Nucleus accumbens (tissue), 56 donors: ENCODE measurements at regions not wholly inside any gene's neighbourhood (a gene's known extent, or its start where the extent isn't known, plus 50 kb on each side); places are given as distances from the start of the nearest gene placed in this dataset.

Experiments used
- DNase-seq, 56 donors: peaks; one replicate each; lab custom pipeline; 2025; lab: John Stamatoyannopoulos, UW

DNA sequence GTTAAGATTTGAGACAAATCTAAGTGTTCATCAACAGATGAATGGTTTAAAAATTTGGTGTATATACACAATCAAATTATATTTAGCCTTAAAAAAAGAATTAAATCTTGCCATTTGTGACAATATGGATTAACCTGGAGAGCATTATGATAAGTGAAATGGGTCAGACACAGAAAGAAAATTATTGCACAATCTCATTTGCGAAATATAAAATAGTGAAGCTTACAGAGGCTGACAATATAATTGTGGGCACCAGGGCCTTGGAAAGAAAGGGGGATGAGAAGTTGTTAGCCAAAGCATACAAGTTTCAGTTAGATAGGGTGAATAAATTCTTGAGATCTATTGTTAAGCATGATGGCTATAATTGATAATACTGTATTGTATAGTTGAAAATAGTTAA, 883.0 kb downstream of the TECRL start:
- DNase-seq = no peak

DNA sequence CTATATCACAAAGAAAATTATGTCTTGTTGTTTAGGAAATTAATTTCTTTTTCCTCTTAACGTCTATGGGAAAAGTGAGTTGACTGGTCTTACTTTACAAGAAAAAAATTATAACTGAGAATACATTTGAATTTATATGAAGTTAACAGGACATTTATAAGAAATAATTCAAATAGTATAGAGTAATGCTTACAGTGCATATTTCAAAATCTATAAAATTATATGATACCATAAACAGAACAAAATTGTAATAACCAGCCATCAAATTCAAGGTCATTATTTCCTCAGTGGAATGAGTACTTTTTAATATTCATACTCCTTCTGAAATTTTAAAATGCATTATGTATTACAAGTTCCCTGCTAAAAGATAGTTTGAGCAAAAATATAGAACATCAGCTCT, 884.5 kb downstream of the TECRL start:
- no peak for DNase-seq

DNA sequence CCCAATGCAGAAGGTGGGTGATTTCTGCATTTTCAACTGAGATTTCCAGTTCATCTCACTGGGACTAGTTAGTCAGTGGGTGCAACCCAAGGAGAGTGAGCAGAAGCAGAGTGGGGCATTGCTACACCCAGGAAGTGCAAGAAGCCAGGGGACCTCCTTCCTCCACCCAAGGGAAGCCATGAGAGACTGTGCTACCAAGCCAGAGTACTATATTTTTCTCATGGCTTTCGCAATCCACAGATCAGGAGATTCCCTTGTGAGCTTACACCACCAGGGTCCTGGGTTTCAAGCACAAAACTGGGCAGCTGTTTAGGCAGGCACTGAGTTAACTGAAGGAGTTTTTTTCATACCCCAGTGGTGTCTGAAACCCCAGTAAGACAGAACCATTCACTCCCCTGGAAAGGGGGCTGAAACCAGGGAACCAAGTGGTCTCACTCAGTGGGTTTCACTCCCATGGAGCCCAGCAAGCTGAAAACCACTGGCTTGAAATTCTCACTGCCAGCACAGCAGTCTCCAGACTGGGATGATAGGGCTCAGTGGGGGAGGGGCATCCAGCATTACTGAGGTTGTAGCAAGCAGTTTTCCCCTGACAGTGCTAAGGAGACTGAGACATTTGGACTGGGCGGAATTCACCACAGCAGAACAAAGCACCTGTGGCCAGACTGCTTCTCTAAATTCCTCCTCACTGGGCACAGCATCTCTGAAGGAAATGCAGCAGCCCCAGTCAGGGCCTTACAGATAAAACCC, 903.4 kb downstream of the TECRL start:
- DNase-seq = no peak

DNA sequence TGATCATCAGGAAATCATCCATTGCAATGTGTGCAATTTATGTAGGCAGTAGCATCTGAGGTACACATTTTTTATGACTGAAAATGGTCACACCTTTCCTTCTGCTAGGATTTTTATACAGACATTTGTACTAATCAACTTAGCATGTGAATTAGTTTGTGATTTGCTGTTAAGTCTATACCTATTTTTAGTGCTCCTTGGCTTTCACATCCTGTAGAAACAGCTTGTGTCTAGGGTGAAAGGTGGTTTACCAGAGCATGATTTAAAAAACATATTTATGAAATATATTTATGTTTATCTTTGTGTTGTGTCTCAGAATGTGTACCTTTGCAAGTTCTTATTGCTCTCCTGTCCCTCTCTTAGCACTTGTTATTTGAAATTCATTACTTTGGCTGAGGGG, 916.0 kb downstream of the TECRL start:
- DNase-seq = no peak

DNA sequence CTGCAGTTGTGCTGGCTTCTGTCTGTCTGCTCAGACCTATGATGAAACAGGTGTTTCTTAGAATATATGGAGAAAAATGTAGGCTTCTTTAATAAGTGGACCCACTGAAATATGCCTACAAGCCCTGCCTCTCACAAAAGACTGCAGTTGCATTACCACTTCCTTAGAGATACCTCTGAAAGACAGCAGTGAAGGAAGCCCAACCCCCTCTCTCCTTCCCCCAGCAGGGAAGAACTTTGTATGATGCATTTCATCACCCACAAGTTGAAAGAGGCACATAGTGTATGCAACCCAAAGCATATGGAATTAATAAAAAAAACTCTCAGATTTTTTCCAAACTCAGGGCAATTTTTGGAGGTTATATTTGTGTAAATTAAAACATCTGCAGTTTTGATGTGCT, 916.7 kb downstream of the TECRL start:
- no peak for DNase-seq

DNA sequence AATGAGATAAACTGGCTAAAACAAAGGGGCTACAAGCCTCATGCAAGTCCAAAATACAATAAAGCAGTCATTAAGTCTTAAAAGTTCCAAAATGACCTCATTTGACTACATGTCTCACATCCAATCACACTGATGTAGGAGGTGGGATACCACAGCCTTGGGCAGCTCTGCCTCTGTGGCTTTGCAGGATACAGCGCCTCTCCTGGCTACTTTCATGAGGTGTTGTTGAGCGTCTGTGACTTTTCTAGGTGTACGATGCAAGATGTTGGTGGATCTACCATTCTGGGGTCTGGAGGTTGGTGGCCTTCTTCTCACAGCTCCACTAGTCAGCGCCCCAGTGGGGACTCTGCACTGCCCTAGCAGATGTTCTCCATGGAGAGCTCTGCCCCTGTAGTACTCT, 944.9 kb downstream of the TECRL start:
- DNase-seq = no peak

DNA sequence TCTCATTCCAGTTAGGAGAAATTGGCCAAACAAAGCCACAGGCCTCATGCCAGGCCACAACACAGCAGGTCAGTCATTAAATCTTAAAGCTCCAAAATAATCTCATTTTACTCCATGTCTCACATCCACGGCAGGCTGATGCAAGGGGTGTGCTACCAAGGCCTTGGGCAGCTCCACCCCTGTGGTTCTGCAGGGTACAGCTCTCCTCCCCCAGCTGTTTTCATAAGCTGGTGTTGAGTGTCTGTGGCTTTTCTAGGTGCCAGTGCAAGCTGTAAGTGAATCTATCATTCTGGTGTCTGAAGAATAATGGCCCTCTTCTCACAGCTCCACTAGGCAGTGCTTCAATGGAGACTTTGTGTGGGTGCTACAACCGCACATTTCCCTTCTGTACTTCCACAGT, 949.2 kb downstream of the TECRL start:
- DNase-seq = no peak

DNA sequence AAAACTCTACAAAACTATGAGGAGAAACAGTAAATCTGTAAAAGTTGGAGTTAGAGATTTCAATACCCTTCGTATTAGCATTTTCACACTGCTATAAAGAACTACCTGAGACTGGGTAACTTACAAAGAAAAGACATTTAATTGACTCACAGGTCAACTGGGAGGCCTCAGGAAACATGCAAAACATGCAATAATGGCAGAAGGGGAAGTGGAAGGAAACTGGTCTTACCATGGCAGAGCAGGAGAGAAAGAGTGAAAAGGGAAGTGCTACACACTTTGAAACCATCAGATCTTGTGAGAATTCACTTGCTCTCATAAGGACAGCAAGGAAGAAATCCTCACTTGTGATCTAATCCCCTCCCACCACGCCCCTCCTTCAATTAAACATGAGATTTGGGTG, 949.9 kb downstream of the TECRL start:
- no peak for DNase-seq

DNA sequence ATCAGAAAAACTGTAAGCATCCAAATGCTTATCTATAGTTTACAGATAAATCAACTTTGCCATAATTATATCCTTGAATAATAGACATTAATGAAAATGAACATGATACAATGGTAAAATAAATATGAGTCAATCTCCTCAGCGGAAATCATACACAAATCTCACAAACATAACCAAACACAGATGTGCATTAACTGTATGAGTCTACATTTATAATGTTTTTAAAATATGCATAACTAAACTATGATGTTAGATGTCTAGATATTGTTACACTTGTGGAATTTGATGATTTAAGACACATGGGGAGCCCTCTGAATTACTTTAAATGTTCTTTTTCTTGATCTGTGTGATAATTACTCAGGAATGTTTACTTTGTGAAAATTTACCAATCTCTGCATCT, 951.2 kb downstream of the TECRL start:
- DNase-seq = no peak

DNA sequence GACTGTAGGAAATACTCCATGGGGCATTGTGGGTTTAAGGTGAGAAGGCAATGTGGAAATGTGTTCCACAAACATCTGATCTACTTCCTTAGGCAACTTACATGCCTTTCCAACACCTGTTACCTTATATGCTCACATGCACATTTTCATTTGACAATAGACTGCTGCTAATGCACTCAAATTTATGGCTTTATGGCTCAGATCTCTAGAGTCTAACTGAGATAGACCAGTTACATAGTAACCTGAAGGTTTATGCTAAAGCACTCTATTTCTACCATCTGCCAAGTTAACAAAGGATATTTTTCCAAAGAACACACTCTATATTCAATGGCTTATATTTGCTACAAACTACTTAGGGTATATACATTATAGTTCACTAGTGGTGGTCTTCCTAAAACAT, 969.0 kb downstream of the TECRL start:
- DNase-seq = no peak

DNA sequence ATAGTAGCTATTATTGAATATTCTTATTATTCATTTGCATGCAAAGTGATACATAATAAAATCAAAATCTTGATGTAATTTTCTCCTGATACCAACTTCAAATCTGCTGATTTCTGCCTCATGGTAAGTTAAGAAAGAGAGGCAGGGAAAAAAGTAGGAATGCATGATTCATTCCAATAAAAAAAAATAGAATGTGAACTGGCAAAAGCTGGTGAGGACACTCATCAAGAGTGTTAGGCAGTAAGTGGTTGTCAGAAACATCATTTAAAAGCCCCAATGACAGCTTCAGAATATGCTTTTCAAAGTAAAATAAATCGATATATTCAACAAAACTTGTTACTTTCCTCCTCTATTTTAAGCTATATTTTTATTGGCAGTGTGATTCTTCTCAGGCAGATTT, 979.1 kb downstream of the TECRL start:
- no peak for DNase-seq

DNA sequence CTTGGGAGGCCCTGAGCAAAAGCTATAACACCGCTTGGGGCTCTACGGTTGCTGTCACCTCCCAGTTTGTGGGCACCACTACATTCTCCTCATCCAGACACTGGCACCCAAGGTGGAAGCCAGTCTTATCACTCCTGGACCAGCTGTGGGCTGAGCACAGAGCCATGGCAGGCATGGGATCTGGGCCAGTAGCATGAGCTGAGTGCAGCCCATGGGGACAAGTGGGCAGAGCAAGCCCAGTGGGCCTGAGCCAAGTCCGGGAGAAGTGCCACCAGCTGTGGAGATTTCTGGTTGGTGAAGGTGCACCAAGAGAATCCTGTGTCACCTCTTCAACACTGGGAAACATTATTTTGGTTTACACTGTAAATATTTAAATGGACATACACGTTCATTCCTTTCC, 1013.0 kb downstream of the TECRL start:
- no peak for DNase-seq

DNA sequence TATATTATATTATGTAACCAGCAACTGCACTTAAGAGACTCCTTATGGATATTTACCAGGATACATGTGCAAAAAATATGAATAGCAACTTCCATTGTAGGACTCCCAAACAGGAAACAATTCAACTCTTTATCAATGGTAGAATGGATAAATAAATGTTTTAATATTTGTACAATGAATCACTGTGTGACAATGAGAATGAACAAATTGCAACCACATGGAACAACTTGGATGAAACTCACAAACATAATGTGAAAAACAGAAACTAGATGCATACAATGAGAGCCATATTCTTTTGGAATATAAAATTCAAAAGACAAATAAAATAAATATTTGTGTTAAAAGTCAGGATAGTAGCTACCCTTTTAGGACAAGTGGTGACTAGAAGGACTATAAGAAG, 1015.7 kb downstream of the TECRL start:
- DNase-seq = no peak

DNA sequence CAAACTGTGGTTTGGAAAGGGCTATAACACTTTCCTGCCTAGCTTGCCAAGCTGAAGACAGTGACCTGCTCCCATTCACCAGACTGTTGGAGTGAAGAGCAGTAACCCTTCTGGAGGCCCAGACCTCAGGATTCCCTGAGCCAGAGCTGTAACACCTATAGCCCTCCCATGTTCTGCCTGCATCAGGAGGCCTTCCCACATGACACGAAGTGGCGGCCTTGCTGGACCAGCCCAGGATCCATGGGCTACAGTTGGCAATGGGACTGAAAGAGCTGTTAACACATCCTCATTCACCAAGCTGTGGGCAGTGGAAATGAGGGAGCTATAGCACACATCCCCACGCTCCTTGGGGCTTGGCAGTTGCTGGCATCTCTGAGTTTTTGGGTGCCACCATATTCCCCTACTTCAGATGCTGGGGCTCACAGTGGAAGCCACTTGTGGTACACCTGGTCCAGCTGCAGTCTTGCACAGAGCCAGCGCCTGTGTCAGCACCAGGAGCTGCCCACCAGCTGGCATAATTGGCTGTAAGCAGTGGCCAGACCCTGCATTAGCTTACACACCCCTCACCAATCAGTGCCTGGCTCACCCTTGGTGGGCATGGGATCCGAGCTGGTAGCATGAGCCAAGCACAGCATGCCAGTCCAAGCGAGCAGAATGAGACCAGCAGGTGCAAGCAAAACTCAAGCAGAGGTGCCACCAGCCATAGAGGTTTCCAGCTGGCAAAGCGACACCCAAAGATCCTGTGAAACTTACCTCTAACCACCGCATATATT, 1029.3 kb downstream of the TECRL start:
- DNase-seq = no peak

DNA sequence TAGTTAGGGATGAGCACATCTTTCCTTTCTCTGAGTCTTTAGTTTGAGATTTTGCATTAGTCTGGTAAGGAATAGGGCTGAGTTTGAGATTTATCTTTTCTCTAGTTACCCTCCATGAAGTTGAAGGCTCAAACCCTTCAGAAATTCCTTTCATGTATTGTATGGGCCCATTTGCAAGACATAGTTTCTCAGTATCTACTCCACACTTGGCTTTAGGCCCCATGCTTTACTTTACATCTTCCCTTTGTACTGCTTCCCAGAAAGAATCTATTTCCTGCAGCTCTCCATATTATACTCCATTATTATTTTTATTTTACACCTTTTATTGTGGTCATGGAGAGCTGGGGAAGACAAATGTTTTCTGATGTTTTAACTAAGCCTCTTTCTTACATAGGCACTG, 1038.2 kb downstream of the TECRL start:
- no peak for DNase-seq

DNA sequence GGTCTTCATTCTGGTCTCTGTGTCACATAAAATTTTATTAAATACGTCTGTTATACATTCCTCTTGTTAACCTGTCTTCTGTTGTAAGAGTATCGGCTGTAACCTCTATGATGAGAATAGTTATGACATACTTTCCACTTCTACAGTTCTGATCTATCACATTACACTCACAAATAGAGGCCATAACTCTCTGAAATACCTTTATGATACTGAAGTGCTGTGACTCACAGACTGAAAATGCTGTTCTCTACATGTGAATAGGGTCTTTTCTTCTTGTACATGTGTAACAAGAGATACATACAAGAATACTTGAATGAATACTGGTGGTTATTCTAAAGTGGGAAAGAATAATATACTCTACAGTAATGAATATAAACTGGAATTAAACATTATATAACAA, 1047.6 kb downstream of the TECRL start:
- no peak for DNase-seq

DNA sequence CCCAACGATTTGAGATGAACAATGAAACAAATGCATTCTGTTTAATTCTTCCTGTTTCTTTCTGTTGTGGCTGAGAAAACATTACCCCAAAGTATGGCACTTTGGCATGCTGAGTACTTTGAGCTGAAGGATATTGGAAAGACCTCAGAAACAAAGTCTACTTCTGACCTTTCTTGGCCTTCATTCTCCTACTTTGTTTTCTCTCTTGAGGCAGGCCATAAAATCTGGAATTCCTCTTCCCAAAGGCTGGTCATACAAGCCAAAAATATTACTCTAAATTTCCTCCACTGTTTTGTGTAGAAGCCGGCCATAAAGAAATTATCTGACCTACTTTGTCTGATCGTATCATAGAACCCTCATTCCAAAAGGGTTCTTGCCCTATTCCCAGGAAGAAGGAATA, 1048.2 kb downstream of the TECRL start:
- DNase-seq = no peak

DNA sequence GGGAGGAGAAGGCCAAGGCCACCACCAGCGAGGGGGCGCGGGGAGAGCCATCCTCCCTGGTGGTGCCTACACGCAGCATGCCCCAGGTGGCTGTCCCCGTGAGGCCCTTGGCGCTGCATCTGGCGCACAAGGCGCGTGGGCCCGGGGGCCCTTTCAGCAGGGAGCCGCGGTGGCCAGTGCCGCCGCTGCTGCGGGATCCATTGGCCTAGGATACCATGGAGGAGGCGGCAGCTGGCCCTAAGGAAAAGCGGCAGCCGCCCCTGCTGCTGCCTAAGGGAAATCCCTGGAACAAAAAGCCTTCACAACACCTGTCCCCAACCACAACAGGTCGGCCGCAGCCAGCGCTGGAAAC, 1059.6 kb downstream of the TECRL start:
- DNase-seq = no peak

DNA sequence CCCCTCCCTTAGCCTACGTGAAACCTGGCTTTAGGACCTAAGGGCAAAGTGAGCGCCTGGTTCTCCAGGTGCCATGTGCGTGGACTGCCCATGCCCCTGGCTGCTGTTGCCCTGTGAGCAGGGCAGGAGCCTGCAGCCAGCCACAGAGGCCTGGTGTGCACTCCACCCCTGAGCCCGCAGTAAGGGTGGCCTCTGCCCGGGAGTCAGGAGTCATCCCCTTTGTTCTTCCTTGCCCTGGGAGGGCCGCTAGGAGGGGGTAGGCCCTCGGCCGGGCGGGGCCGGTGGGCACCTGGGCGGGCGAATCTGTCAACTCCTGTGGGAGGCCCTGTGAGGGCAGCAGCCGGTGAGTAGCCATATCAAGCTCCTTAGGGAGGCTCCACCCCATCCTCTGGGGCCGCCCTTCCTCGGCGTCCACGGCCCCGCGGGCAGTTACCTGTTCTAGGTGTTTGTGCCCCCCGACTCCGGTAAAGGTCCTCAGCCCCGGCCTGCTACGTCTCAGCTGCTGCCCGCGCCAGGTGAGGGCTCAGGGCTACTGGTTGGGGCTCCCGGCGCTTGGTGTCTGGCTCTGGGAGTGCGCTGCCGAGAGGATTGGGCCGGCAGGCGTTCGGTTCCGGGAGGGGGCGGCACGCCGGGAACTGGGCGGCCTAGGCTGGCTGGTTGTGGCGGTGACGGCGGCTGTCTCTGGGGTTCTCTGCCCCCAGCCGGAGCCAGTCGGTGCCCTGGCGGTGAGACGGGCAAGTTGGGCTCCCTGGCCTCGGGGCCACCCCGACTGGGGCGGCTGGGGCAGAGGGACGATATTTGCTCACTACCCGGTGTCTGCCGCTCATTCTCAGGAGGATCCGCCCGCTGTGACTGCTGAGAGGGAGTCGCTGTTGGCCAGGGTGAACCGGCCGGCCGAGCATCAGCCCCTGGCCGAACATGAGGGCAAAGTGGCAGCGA, 1060.2 kb downstream of the TECRL start:
- no peak for DNase-seq

DNA sequence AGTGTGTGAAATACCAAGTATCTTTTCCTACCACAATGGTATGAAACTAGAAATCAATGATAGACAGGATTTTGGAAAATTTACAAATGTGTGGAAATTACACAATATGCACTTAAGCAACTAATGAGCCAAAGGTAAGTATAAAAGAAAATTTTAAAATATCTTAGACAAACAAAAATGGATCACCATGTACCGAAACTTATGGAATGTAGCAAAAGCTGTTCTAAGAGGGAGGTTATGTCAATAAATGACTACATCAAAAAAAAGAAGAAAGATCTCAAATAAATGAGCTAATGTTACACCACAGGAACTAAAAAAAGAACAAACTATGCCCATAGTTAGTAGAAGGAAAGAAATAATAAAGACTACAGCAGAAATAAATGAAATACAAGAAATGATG, 1084.1 kb downstream of the TECRL start:
- DNase-seq = no peak

DNA sequence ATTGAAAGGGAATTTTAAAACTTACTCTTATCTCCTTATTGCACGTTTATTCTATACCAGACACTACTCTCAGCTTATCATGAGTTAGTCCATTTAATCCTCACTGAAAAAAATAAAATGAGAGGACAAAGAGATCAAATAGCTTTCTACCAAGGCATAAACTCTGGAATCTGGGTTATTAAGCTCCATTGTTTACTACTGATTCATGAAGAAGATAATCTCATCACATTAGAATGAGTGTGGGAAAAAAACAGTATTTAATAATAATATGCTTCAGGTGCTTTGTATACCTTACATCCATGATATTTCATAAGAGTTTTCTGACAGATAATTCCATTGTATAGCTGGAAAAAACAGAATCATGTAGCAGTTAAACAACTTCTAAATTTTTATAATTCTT, 1092.6 kb downstream of the TECRL start:
- no peak for DNase-seq
